ENCODE measurements at regions not wholly inside any gene's neighbourhood (a gene's known extent, or its start where the extent isn't known, plus 50 kb on each side); places are given as distances from the start of the nearest gene placed in this dataset.

DNA sequence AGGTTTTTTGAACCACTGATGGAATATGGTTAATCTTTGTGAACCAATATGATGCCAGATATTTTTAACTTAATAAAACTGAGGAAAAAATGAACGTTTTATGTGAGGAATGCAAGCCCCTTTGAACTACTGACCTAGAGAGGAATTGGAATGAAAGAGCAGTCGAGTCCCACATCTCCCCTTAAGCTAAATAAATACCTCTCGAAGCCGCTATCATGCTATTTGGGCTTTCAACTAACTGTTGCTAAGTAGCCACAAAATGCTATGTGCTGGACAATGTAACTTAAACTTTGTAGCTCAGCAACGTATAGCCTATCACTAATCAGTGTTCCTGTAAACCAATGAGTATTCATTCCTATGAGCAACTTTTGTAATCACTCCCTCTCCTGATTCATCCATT, 1037.2 kb downstream of the SQOR start:
- H3K27me3 ChIP-seq (ENCODE audit: insufficient read depth, low read length): no peaks in the 10 kb centered on the region
- H3K79me2 ChIP-seq (ENCODE audit: insufficient read depth, low read length): no peaks in the 10 kb centered on the region
- no peak overlapping the region for H3K27ac ChIP-seq (ENCODE audit: low read depth, low read length)
- no peaks in the 10 kb centered on the region for H4K20me1 ChIP-seq (ENCODE audit: insufficient read depth, low read length)
- no peak for TF ChIP-seq EZH2 (IDR thresholded peaks at IDR 0.05; ENCODE audit: insufficient read depth, low read length)
- TF ChIP-seq, protein P1, sequence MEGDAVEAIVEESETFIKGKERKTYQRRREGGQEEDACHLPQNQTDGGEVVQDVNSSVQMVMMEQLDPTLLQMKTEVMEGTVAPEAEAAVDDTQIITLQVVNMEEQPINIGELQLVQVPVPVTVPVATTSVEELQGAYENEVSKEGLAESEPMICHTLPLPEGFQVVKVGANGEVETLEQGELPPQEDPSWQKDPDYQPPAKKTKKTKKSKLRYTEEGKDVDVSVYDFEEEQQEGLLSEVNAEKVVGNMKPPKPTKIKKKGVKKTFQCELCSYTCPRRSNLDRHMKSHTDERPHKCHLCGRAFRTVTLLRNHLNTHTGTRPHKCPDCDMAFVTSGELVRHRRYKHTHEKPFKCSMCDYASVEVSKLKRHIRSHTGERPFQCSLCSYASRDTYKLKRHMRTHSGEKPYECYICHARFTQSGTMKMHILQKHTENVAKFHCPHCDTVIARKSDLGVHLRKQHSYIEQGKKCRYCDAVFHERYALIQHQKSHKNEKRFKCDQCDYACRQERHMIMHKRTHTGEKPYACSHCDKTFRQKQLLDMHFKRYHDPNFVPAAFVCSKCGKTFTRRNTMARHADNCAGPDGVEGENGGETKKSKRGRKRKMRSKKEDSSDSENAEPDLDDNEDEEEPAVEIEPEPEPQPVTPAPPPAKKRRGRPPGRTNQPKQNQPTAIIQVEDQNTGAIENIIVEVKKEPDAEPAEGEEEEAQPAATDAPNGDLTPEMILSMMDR (IDR thresholded peaks at IDR 0.05; ENCODE audit: insufficient read depth, low read depth, low read length): no peak
- no peak overlapping the region for H3K9ac ChIP-seq (ENCODE audit: low read length)
- H2AFZ ChIP-seq (ENCODE audit: low read depth, low read length): no peak overlapping the region
- FAIRE-seq (no peak), DNase-seq (ENCODE audit: low read depth) (no peak)
- no peaks in the 10 kb centered on the region for H3K9me3 ChIP-seq (ENCODE audit: insufficient read depth, low read depth, low read length)
- H3K9me3 Mint-ChIP-seq (ENCODE audit: unreplicated experiment): no peaks in the 10 kb centered on the region
- H3K4me1 Mint-ChIP-seq (ENCODE audit: low read depth, unreplicated experiment): peaks cover 1% of the 10 kb centered on the region
- no peak overlapping the region for H3K4me3 ChIP-seq (ENCODE audit: insufficient read depth, low read depth, low read length)
- no peak overlapping the region for H3K27ac Mint-ChIP-seq (ENCODE audit: unreplicated experiment)
- H3K4me1 ChIP-seq (ENCODE audit: insufficient read depth, low read length): no peaks in the 10 kb centered on the region
- no peaks in the 10 kb centered on the region for H3K36me3 Mint-ChIP-seq (ENCODE audit: low read depth, unreplicated experiment)
- no peaks in the 10 kb centered on the region for H3K36me3 ChIP-seq (ENCODE audit: insufficient read depth, low read length)
- no peak overlapping the region for H3K4me3 Mint-ChIP-seq (ENCODE audit: unreplicated experiment)
- H3K4me2 ChIP-seq (ENCODE audit: low read length): no peak overlapping the region
- no peaks in the 10 kb centered on the region for H3K27me3 Mint-ChIP-seq (ENCODE audit: low read depth, unreplicated experiment)

- Mint-ChIP-seq H3K36me3 (ENCODE audit: low read depth, unreplicated experiment) (no peaks in the 10 kb centered on the region), H3K27me3 (ENCODE audit: low read depth, unreplicated experiment) (no peaks in the 10 kb centered on the region), H3K4me3 (ENCODE audit: unreplicated experiment) (no peak overlapping the region), H3K4me1 (ENCODE audit: low read depth, unreplicated experiment) (peaks cover 3% of the 10 kb centered on the region), H3K27ac (ENCODE audit: unreplicated experiment) (no peak overlapping the region), H3K9me3 (ENCODE audit: unreplicated experiment) (no peaks in the 10 kb centered on the region)
- H4K20me1 ChIP-seq (ENCODE audit: insufficient read depth, low read length): no peaks in the 10 kb centered on the region
- H2AFZ ChIP-seq (ENCODE audit: low read depth, low read length): no peak overlapping the region
- no peak overlapping the region for H3K9ac ChIP-seq (ENCODE audit: low read length)
- no peaks in the 10 kb centered on the region for H3K27me3 ChIP-seq (ENCODE audit: insufficient read depth, low read length)
- H3K4me3 ChIP-seq (ENCODE audit: insufficient read depth, low read depth, low read length): no peak overlapping the region
- FAIRE-seq (no peak), DNase-seq (ENCODE audit: low read depth) (no peak)
- no peaks in the 10 kb centered on the region for H3K4me1 ChIP-seq (ENCODE audit: insufficient read depth, low read length)
- H3K27ac ChIP-seq (ENCODE audit: low read depth, low read length): no peak overlapping the region
- no peaks in the 10 kb centered on the region for H3K79me2 ChIP-seq (ENCODE audit: insufficient read depth, low read length)
- TF ChIP-seq, protein P1 (IDR thresholded peaks at IDR 0.05; ENCODE audit: insufficient read depth, low read depth, low read length): no peak
- no peak for TF ChIP-seq EZH2 (IDR thresholded peaks at IDR 0.05; ENCODE audit: insufficient read depth, low read length)
- H3K4me2 ChIP-seq (ENCODE audit: low read length): no peak overlapping the region
- no peaks in the 10 kb centered on the region for H3K9me3 ChIP-seq (ENCODE audit: insufficient read depth, low read depth, low read length)
- H3K36me3 ChIP-seq (ENCODE audit: insufficient read depth, low read length): no peaks in the 10 kb centered on the region
Measured at GRCh38 chr15:46676233-46677206, 1040.8 kb upstream of the SEMA6D start.

- H3K4me3 Mint-ChIP-seq (ENCODE audit: unreplicated experiment): no peak overlapping the region
- H2AFZ ChIP-seq (ENCODE audit: low read depth, low read length): no peak overlapping the region
- TF ChIP-seq EZH2 (IDR thresholded peaks at IDR 0.05; ENCODE audit: insufficient read depth, low read length): no peak
- TF ChIP-seq, protein P1 (IDR thresholded peaks at IDR 0.05; ENCODE audit: insufficient read depth, low read depth, low read length): no peak
- H3K27me3 ChIP-seq (ENCODE audit: insufficient read depth, low read length): no peaks in the 10 kb centered on the region
- H3K36me3 ChIP-seq (ENCODE audit: insufficient read depth, low read length): no peaks in the 10 kb centered on the region
- H3K4me2 ChIP-seq (ENCODE audit: low read length): no peak overlapping the region
- H4K20me1 ChIP-seq (ENCODE audit: insufficient read depth, low read length): no peaks in the 10 kb centered on the region
- H3K4me3 ChIP-seq (ENCODE audit: insufficient read depth, low read depth, low read length): no peak overlapping the region
- H3K9ac ChIP-seq (ENCODE audit: low read length): no peak overlapping the region
- no peaks in the 10 kb centered on the region for H3K36me3 Mint-ChIP-seq (ENCODE audit: low read depth, unreplicated experiment)
- no peaks in the 10 kb centered on the region for H3K79me2 ChIP-seq (ENCODE audit: insufficient read depth, low read length)
- no peaks in the 10 kb centered on the region for H3K27me3 Mint-ChIP-seq (ENCODE audit: low read depth, unreplicated experiment)
- no peak overlapping the region for H3K27ac Mint-ChIP-seq (ENCODE audit: unreplicated experiment)
- DNase-seq (ENCODE audit: low read depth) (no peak), FAIRE-seq (no peak)
- H3K9me3 Mint-ChIP-seq (ENCODE audit: unreplicated experiment): no peaks in the 10 kb centered on the region
- no peaks in the 10 kb centered on the region for H3K9me3 ChIP-seq (ENCODE audit: insufficient read depth, low read depth, low read length)
- H3K4me1 Mint-ChIP-seq (ENCODE audit: low read depth, unreplicated experiment): peaks cover 3% of the 10 kb centered on the region
- H3K27ac ChIP-seq (ENCODE audit: low read depth, low read length): no peak overlapping the region
- no peaks in the 10 kb centered on the region for H3K4me1 ChIP-seq (ENCODE audit: insufficient read depth, low read length)
Measured at GRCh38 chr15:46677491-46677890, 1039.8 kb upstream of the SEMA6D start.

All from astrocyte (in vitro differentiated cells and primary cell).